Activated effector memory CD4-positive, alpha-beta T cell treated with anti-CD3 and anti-CD28 coated beads, Interleukin-2, amount 50 U/mL, for 16 hours (primary cell): ENCODE measurements at regions not wholly inside any gene's neighbourhood (a gene's known extent, or its start where the extent isn't known, plus 50 kb on each side); places are given as distances from the start of the nearest gene placed in this dataset.
"Not testable (repeated sequence)": the region's sequence is repeated elsewhere in the genome, so short reads cannot be mapped to it uniquely, and the experiment has no call there.

Source experiments
- DNase-seq: peaks from one replicate; pipeline ENCODE4 v3.0.0-alpha.2; 2020

DNA sequence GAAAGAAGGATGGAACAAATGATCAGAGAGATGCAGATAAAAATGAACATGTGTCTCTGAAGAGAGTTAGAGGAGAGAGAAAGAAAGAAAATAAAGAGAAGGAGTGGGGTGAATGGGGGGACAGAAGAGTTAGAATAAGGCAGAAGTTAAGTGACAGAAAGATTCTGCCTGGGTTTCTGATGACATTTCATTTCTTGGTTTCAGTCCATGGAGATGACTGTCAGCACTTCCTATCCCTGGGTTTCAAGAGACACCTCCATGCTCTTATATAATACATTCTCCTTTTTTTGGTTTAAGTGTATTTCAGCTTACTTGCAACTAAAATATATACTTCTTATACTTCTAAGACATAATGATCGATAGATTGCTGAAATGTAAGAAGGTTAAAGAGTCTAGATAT, 213.0 kb upstream of the IL12B start:
- no peak for DNase-seq

DNA sequence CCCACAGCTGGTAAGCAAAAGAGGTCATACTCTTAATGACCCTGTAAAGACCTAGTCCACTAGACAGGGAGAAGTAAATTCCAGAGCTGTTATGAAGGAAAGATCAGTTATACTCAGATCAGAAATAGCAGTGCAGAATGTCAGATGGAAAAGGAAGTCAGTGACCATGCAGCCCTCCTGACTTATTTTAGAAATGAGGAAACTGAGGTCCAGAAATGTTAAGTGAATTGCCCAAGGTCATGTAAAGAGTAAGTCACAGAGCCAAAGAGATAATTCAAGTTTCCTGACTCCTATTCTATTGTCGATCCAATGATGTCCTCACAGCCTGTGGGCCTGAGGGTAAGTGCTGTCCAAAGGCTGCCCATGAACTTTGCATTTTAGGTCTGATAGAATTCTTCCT, 214.9 kb upstream of the IL12B start:
- no peak for DNase-seq

DNA sequence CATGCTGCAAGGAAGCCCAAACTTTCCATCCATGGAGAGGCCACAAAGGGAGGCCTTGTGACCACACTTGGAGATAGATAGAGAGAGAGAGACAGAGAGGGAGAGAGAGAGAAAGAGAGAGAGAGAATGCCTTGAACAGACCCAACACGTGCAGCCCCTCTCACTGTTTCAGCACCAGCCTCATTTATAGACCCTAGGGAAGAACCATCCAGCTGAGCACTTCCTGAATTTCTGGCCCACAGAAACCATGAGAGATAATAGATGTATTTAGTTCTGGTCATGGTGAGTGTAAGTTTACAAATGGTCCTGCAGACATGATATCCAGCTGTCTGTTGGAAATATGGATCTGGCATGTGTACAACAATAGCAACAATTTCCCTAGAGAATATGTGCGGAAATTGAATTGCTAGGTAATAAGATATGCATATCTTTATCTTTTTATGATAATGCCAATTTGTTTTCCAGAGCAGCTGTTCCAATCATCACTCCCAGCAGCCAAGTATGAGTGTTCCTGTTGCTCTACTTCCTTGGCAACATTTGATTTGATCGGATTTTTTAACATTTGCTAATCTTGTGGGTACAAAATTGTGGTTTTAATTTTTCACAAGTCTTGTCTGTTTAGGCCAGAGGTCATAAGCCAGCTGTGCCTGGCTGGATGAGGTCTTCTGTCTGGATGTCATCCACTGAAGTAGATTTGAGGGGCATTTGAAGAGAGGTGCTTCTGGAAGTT, 217.3 kb upstream of the IL12B start:
- DNase-seq, result no peak

DNA sequence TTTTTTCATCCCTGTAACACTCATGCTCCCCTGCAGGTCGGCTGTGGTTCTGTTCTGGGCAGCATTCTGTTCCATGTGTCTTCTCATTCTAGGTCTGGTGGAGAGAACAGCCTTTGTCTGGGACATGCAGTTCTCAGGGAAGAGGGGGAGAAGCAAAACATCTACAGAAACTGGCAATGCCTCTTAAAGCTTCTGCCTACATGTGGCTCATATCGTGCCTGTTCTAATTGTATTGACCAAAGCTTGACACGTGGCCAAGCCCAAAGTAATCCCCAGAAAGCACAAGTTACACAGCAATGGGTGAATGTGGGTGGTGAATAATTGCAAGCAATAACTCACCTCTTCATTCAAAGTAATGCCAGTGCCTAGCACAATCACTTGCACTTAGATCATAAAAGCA, 218.2 kb upstream of the IL12B start:
- no peak for DNase-seq

DNA sequence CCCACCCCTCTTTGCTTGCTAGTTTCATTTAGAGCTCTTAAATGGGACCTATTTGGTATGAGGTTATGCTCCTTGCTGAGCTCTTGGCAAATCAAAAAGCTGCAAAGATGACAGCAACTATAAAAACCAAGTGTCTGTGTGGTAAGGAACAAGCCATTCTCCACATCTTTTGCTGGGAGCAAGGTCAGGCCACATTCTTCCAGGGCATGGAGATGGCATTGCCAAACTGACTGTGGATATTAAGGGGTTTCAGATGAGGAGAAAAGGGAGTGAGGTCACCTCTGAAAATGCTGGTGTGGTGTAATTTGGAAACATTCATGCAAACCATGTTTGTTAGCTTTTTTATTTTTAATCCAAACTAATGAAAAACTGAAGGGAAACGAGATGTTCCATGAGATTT, 218.8 kb upstream of the IL12B start:
- DNase-seq, result no peak

DNA sequence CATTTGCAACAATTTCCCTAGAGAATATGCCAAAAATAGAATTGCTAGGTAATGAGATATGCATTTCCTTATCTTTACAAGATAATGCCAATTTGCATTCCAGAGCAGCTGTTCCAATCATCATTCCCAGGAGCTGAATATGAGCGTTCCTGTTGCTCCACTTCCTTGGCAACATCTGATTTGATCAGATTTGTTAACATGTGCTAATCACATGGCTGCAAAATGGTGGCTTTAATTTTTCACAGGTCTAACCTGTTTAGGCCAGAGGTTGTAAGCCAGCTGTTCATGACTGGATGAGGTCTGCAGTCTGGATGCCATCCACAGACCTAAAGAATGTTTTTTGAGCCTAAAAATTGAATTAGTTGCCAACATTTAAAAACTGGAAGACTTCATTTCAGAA, 220.7 kb upstream of the IL12B start:
- DNase-seq, result no peak

DNA sequence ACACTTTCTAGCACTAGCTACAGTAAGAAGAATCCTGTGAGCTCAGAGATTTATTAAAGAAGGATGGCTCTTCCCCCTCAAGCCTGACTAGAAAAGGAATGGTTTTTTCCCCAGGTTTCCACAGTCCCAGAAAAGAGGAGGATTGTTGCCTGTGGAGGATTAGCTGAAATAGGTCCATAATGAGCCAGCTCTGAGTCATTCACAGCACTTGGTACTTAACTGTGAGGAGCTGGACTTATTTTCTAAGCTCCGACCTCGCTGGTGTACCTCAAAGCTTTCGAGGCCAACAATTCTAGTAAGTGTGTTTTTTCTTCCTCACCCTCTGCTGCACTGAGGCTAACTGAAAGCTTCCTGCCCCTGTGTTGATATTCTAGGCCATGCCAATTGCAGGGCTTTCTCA, 222.5 kb upstream of the IL12B start:
- DNase-seq, result no peak

DNA sequence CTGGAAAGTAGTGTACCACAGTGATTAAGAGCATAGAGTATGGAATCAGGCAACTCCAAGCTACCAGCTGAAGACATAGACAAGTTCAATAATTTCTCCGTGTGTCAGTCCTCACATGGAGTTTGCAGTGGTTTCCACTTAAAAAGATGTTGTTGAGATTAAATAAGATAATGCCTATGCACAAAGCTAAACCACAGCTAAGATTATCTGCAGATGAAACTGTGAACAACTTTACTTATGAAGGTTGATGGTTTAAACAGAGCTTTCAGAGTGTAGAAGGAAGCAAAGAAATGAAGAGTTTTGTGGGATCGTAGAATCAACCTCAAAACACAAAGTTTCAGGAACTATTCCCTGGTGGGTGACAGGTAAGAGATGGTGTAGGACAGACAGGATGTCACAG, 223.5 kb upstream of the IL12B start:
- no peak for DNase-seq

DNA sequence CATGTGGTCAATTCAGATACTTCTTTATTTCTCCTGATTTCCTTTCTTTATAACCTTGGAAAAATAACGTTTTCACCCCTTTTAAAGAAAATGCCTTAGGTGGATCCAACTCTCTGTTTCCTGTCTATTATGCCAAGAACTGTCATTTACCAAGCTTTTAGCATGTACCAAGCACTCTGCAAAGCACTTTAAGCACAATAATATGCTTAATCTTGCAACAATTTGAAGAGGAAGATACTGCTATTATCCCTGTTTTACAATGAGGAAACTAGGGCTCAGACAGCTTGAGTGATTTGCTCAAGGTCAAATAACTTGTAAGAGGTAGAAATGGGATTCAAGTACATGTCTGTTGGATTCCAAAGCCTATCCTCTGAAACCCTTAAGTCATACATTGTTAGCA, 224.8 kb upstream of the IL12B start:
- DNase-seq, result no peak

DNA sequence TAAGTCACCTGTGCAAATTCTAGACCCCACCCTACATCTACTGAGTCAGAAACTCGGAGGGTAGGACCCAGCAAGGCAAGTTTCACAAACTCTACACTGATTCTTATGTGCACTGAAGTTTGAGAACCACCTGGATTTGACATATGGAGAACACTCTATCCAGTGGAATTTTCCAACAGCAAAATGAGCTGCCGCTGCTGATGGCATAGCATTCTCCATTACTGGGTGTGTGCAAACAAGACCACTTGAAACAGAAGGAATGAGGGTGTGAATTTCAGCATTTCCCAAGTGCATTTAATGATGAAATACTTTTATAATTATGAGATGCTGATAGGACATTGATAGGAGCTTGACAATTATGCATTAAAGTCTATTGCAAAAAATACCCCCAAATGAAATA, 229.1 kb upstream of the IL12B start:
- DNase-seq, result no peak

DNA sequence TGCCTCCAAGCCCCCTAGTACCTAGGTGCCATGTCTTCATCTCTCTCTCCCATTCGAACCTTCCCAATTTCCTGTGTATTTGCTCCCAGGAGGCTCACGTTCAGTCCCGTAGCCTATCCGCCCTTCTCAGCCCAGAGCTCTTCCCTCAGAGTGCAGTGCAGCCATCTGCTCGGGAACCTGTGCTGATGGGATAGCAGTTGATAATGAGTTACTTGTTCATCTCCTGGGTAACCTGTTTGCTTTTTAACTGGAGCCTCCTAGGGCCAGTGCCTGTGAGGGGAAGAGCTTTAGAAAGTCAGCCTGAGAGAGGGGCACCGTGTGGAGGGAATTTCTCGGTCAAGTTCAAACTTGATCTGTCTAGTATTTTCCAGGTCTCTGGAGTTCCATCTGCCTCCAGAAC, 229.8 kb upstream of the IL12B start:
- DNase-seq, result no peak

DNA sequence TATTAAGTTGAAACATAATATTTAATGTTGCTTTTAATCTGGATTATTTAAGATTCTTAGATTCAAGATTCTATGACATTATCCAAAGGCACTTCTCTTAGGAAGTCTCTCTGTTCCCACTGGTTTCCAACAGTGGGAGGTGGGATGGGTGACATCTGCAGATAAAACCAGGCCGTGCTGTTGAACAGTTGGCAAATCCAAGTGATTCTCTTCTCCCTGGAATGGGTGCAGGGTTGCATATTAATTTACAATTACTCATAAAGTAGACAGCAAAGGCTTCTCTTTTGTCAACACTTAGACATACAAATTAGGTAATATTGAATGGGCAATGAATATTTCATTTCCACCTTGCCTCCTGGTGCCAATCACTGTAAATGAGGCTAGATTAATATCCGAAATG, 233.7 kb upstream of the IL12B start:
- no peak for DNase-seq

DNA sequence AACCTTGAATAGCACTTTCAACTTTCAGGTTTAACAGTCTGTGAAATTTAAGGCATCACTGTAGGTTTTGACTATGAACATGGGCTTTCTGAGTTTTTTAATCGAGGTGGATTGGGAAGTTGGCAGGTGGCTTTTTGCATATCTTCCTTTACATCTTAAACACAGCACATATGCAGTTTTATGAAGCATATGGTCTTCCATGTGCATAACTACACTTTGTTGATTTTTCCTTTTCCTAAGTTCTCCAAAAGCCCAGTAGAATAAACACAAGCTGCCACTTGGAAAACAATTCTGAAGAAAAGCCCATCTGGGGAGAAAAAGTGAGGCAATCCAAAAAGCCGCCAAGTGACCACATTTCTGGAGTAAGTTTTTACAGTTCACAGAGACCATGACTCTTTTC, 236.5 kb upstream of the IL12B start:
- no peak for DNase-seq

DNA sequence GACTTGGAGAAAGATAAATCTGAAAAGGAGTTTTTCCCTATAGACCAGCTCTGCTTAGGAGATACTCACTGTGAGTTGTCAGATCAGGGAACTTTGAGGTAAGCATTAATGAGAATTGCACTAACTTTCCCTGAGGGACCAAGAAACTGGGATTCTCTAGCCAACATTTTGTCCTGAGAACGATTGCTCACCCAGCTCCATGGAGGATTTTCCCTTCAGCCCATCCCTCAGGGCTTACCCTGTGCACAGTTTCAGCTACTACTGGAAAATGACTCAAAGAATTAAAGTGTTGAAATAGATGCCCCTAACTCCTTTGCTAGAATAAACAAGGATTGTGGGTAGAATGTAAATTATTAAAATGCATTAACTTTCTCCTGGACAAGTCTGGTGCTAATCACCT, 237.2 kb upstream of the IL12B start:
- no peak for DNase-seq

DNA sequence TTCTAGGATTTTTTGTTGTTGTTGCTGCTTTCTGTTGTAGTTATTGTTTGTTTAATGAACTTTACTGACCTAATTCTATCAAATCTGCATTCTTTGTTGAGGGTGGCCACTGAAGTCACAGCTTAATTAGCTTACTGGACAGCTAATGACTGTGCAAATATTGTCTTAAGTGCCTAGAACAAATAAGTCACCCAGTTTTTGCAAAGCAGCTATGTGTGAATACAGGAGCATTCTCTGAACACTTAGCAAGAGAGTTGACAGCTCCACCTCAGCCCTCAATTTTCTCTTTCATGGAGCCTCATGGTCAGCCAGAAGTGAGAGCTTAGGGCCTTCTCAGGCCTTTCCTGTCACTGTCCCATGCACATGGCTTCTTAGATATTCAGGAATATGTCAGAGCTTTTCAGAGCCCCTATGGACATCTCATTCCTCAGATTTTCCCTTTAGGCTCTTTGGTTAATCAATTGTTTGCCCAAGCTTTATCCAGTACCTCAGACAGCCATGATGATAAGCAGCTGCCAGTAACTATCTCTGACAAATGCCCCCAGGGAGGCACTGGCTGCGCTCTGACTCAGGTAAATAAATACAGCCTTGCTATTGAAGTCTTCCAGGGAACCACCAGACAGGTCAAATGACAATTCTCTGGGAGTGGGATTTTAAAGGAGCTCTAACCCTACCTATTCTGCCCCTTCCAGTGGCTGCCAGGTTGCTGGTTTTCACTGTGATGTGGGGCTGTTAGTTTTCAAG, 241.4 kb upstream of the IL12B start:
- DNase-seq, result no peak

DNA sequence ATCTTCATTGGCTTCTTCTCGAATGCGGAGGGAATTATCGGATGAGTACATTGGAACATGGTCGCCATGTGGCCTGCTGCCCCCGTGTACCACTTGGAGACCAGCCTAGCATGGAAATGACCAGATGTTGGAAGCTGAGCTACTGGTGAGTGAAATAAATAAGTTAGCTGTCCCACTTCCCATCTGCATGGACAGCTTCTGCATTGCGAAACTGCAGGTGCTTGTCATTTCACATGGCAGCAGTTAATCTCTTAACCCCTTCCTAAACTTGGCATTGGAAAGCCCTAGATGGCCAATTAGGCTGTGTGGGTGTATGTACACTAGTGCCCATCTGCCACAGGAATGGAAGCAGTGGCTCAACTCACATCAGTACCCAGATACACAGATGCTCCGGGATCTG, 246.6 kb upstream of the IL12B start:
- DNase-seq, result no peak

DNA sequence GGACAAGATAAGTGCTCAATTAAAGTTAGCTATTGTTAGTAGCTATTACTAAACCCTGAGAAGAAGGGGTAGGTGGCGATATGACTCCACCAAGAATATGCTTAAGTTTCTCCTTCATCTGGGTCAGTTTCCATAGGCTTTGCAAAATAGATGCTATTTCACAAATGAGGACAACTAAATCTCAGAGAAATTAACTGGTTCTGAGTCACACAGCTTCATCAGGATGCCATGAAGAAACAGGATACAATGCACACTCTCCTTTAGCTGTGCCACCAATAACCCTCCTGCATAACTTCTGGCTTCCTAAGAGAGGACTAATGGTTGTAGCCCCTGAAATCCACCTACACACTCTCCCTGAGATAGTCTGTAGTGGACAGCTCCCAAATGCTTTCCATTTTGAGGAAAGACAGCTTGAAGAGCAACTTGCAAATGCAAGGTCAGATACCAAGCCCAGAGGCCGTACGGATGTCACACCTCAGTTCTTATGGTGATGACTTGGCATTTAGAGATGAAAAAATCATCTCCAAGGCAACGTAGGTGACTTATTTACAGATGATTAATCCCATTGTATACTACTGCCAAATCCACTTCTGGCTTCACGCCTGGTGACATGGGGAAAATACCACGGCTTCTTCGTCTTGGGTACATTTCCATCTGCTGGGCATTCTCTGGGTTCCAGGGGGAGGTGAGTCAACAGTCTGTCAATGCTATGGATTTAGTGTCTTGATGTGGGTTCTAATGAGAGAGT, 251.4 kb upstream of the IL12B start:
- no peak for DNase-seq

DNA sequence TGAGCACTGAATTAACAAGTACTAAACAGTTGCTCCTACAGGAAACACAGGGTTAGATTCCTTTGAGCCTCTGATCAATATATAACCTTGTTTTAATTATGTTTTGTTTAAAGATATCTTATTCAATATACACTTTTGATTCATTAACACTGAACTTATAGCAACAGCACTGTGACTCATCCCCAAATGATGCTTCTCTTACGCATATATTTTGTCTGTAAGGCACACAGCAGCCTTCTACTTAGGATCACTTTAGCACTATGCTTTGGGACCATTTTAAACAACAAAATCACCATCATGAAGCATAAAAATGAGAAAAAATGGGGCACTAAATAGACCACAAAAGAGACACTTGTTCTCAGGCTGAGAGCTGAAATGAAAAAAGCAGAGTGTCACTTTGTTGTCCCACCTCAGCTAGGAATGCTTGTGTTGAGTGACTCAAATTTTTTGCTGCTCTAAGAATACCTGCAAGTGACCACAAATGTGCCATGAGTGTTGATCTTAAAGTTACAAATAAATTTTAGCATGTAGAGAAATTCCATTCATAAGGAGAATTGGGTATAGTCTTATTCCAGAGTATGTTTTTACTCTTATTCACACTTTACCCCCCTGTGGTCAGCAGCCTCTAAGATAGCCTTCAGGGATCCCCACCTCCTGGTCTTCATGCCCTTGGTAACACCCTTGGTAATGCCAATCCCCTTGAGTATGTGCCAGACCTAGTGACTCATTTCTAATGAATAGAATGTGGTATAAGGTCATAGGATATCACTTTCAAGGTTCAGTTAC, 252.7 kb upstream of the IL12B start:
- DNase-seq, result no peak

DNA sequence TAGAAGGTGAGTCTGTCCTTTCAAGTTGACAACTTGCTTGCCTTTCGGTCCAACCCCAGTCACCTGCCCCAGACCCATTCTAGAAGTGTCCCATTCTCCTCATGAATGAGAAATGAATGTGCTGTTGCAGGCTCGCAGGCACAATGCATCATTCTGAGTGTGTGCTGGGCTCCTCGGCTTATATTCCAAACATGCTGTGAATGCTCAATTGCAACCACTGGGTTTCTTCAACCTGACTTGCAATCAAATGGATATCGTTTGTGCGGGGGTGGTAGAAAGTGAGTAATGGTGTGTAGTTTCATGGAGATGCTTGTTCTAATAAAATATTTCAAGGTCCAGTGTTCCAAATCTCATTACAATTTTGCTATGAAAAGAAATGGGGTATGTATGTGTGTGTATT, 256.6 kb upstream of the IL12B start:
- DNase-seq, result no peak

DNA sequence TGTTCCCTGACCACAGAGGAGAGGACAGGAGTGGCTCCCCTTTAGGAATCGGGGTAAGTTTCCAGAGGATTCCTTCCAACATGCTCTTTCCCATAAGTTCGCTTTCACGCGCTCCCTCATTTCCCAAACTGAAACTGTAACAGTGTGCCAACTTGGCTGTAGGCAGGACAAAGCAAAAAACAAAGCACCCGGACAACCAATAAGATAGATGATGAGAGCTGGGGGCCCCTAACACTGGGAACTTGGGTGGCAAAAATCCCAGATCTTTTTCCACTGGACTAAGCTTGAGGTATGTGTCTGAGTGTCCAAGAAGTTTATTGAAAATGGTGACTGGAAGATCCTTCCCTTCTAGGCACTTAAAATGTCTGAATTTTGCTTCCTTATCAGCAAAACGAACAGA, 258.7 kb upstream of the IL12B start:
- no peak for DNase-seq

DNA sequence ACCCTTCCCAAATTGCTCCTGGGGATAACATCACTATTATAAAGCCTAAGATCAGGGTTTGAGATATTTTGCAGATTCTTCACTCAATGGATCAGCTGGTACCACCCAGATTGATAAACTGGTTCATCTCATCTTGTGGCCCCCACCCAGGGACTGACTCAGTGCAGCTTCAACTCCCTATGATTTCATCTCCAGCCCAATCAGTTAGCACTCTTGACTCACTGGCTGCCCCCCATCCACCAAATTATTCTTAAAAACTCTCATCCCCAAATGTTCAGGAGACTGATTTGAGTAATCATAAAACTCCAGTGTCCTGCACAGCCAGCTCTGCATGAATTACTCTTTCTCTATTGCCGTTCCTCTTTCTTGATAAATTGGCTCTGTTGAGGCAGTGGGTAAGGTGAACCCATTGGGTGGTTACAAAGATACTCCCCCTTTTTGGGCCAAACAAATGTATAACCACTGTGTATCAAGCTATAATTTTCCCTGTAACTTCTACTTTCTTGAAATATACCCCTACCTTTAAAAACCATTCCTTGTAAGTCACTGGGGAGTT, 263.3 kb upstream of the IL12B start:
- no peak for DNase-seq

DNA sequence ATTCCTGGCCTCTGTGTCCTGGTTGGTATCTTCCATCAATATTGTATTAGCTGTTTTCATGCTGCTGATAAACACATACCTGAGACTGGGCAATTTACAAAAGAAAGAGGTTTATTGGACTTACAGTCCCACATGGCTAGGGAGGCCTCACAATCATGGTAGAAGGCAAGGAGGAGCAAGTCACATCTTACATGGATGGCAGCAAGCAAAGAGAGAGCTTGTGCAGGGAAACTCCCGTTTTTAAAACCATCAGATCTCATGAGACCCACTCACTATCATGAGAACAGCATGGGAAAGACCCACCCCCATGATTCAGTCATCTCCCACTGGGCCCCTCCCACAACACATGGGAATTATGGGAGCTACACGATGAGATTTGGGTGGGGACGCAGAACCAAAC, 265.3 kb upstream of the IL12B start:
- not testable (repeated sequence) for DNase-seq

DNA sequence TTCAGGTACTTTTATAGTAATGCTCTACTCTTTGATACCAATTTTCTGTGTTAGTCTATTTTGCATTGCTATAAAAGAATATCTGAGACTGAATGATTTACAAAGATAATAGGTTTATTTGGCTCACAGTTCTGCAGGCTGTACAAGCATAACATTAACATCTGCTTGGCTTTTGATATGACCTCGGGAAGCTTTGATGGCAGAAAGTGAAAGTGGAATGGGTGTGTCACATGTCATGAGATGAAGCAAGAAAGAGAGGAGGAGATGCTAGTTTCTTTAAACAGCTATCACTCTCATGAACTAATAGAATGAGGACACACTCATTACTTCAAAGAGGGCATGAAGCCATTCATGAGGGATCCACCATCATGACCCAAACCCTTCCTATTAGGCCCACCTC, 270.9 kb upstream of the IL12B start:
- DNase-seq, result no peak
